HCT116 (cell line): ENCODE measurements at regions not wholly inside any gene's neighbourhood (a gene's known extent, or its start where the extent isn't known, plus 50 kb on each side); places are given as distances from the start of the nearest gene placed in this dataset.

Experiments
- EZH2 ChIP-seq: fragments of 200-600 bp; sonication (generic); IDR thresholded peaks from 2 replicates; pipeline ENCODE4 v1.6.1; 2017; ENCODE audit warnings: antibody characterized with exemption, mixed run types
- POLR2AphosphoS5 ChIP-seq: IDR thresholded peaks from 2 replicates; pipeline ENCODE4 v1.6.1; 2011; ENCODE audit warnings: mild to moderate bottlenecking, low read depth, low read length, moderate library complexity
- SP1 ChIP-seq: IDR thresholded peaks from 2 replicates; pipeline ENCODE4 v1.6.1; 2012; ENCODE audit warnings: low read depth
- TF ChIP-seq, protein P1 (sequence below): IDR thresholded peaks from 2 replicates; pipeline ENCODE4 v1.6.1; 2012; ENCODE audit warnings: low read depth
- TF ChIP-seq, protein P2 (sequence below), 3 experiments: fragments of 200-600 bp in 1 of 3; sonication (generic) in 1 of 3; IDR thresholded peaks in 2 of 3; conservative IDR thresholded peaks in 1 of 3; 2 replicates each; pipeline ENCODE4 v1.5.1; 2012 to 2017; ENCODE audit warnings: low read depth in 2 of 3, low read length in 2 of 3, antibody characterized with exemption in 1 of 3, borderline replicate concordance in 1 of 3, control low read depth in 1 of 3, mild to moderate bottlenecking in 1 of 3, mixed read lengths in 1 of 3, mixed run types in 1 of 3, moderate library complexity in 1 of 3; ENCODE audit not compliant: insufficient read depth in 1 of 3
- TF ChIP-seq, protein P3 (sequence below): IDR thresholded peaks from 2 replicates; pipeline ENCODE4 v1.6.1; 2011; ENCODE audit warnings: mild to moderate bottlenecking, low read length, moderate library complexity; ENCODE audit not compliant: insufficient replicate concordance; ENCODE audit errors: extremely low read depth

DNA sequence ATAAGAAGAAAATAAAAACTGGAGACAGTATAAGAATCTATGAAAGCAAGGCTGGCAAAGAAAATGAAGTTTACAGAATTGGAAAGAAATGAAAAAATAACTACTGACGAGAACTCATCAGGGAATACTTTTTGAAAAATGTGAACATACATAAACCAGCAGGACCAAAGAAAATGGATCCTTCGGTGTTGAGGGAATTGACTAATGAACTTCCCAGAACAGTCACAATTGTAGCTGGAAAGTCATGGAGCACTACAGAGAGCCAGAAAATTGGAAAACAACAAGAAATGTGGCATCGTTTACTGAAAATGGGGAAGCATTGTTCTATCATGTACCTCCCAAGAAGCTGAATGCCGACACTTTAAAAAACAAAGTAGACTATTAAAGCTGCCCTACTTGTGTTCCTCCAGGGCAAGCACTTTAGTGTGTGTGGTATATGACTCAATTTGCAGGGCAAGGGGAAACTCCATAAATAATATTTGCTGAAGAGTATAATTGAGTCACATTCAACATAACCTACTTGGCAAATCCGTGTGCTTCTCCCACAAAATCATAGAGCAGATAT lies 1221.6 kb upstream of the NRXN1 start:
- TF ChIP-seq SP1 (no peak), POLR2AphosphoS5 (no peak), EZH2 (no peak)
- TF ChIP-seq, protein P1, sequence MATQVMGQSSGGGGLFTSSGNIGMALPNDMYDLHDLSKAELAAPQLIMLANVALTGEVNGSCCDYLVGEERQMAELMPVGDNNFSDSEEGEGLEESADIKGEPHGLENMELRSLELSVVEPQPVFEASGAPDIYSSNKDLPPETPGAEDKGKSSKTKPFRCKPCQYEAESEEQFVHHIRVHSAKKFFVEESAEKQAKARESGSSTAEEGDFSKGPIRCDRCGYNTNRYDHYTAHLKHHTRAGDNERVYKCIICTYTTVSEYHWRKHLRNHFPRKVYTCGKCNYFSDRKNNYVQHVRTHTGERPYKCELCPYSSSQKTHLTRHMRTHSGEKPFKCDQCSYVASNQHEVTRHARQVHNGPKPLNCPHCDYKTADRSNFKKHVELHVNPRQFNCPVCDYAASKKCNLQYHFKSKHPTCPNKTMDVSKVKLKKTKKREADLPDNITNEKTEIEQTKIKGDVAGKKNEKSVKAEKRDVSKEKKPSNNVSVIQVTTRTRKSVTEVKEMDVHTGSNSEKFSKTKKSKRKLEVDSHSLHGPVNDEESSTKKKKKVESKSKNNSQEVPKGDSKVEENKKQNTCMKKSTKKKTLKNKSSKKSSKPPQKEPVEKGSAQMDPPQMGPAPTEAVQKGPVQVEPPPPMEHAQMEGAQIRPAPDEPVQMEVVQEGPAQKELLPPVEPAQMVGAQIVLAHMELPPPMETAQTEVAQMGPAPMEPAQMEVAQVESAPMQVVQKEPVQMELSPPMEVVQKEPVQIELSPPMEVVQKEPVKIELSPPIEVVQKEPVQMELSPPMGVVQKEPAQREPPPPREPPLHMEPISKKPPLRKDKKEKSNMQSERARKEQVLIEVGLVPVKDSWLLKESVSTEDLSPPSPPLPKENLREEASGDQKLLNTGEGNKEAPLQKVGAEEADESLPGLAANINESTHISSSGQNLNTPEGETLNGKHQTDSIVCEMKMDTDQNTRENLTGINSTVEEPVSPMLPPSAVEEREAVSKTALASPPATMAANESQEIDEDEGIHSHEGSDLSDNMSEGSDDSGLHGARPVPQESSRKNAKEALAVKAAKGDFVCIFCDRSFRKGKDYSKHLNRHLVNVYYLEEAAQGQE: no peak
- TF ChIP-seq, protein P2, sequence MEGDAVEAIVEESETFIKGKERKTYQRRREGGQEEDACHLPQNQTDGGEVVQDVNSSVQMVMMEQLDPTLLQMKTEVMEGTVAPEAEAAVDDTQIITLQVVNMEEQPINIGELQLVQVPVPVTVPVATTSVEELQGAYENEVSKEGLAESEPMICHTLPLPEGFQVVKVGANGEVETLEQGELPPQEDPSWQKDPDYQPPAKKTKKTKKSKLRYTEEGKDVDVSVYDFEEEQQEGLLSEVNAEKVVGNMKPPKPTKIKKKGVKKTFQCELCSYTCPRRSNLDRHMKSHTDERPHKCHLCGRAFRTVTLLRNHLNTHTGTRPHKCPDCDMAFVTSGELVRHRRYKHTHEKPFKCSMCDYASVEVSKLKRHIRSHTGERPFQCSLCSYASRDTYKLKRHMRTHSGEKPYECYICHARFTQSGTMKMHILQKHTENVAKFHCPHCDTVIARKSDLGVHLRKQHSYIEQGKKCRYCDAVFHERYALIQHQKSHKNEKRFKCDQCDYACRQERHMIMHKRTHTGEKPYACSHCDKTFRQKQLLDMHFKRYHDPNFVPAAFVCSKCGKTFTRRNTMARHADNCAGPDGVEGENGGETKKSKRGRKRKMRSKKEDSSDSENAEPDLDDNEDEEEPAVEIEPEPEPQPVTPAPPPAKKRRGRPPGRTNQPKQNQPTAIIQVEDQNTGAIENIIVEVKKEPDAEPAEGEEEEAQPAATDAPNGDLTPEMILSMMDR (IDR thresholded peaks at IDR 0.05 in 2 of 3, conservative IDR thresholded peaks at IDR 0.05 in 1 of 3; ENCODE audit: borderline replicate concordance in 1 of 3, insufficient read depth in 1 of 3, low read depth in 2 of 3, low read length in 2 of 3): no peak
- TF ChIP-seq, protein P3, sequence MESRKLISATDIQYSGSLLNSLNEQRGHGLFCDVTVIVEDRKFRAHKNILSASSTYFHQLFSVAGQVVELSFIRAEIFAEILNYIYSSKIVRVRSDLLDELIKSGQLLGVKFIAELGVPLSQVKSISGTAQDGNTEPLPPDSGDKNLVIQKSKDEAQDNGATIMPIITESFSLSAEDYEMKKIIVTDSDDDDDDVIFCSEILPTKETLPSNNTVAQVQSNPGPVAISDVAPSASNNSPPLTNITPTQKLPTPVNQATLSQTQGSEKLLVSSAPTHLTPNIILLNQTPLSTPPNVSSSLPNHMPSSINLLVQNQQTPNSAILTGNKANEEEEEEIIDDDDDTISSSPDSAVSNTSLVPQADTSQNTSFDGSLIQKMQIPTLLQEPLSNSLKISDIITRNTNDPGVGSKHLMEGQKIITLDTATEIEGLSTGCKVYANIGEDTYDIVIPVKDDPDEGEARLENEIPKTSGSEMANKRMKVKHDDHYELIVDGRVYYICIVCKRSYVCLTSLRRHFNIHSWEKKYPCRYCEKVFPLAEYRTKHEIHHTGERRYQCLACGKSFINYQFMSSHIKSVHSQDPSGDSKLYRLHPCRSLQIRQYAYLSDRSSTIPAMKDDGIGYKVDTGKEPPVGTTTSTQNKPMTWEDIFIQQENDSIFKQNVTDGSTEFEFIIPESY: no peak
